ENCODE measurements at regions not wholly inside any gene's neighbourhood (a gene's known extent, or its start where the extent isn't known, plus 50 kb on each side); places are given as distances from the start of the nearest gene placed in this dataset.
A peak's percentile ranks its signal among the peaks of the same experiment; 100 is the strongest.

DNA sequence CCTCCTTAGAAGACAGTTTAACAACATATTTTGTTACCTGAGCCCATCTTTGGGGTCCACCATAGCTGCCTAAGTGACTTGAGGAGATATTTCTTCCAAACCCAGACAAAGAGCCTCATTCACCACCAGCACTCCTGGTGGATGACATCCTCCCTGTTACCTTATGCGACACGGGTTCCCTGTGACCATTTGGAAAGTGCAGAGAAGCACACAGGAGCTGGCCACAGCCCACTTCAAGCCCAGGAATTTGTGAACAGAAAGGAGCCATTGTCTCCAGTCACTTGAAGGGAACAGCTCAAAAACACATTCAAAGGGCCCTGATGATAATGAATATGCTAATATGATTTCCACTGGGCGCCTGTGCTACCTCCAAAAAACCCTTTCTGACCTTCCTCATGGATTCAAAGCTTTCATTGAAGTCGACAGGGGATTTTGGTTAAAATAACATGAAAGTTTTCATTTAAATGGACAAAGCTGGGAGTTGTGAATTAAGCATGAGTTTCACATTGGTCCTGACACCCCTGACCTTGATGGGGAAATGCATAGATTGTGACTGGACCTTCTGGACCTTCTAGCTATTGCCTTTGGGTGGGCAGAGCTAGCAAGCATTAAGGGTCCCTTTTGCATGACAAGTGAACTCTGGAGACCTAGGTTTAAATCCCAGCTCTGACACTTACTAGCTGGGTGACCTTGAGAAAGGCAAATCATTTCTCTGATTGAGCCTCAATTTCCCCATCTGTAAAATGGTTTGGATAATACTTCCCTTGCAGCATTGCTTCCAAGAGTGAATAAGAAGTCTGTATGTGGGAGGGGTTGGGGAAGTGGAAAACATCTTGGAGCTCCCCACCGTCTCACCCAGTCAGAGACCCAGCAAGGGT is 83.3 kb upstream of the SIRPA start (continued):
- TF ChIP-seq, protein P1, sequence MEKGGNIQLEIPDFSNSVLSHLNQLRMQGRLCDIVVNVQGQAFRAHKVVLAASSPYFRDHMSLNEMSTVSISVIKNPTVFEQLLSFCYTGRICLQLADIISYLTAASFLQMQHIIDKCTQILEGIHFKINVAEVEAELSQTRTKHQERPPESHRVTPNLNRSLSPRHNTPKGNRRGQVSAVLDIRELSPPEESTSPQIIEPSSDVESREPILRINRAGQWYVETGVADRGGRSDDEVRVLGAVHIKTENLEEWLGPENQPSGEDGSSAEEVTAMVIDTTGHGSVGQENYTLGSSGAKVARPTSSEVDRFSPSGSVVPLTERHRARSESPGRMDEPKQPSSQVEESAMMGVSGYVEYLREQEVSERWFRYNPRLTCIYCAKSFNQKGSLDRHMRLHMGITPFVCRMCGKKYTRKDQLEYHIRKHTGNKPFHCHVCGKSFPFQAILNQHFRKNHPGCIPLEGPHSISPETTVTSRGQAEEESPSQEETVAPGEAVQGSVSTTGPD (CRISPR knock-in tag; IDR thresholded peaks at IDR 0.05) = no peak
- TF ChIP-seq RARA (CRISPR knock-in tag; IDR thresholded peaks at IDR 0.05) (no peak), ZNF878 (CRISPR knock-in tag; IDR thresholded peaks at IDR 0.05) (no peak), PAX8 (CRISPR knock-in tag; IDR thresholded peaks at IDR 0.05; ENCODE audit: borderline replicate concordance) (no peak), NFKB2 (CRISPR knock-in tag; IDR thresholded peaks at IDR 0.05; ENCODE audit: borderline replicate concordance) (no peak), SALL1 (CRISPR knock-in tag; IDR thresholded peaks at IDR 0.05) (0 out of 2 replicates have a peak, but pooled peaks have one; percentile 16), SP2 (CRISPR knock-in tag; IDR thresholded peaks at IDR 0.05) (no peak), MTF2 (CRISPR knock-in tag; IDR thresholded peaks at IDR 0.05; ENCODE audit: borderline replicate concordance) (no peak), ZFP36L2 (CRISPR knock-in tag; IDR thresholded peaks at IDR 0.05) (no peak), ZNF235 (CRISPR knock-in tag; IDR thresholded peaks at IDR 0.05; ENCODE audit: borderline replicate concordance) (no peak), SIN3A (IDR thresholded peaks at IDR 0.05; ENCODE audit: borderline replicate concordance, low read depth, low read length) (no peak), KMT2B (CRISPR knock-in tag; IDR thresholded peaks at IDR 0.05) (no peak), PHF8 (CRISPR knock-in tag; IDR thresholded peaks at IDR 0.05) (peak; percentile 35; the same call in 1 of the 2 replicates), ZNF496 (CRISPR knock-in tag; IDR thresholded peaks at IDR 0.05; ENCODE audit: insufficient replicate concordance) (no peak), ZNF331 (CRISPR knock-in tag; IDR thresholded peaks at IDR 0.05) (peak; percentile 60; the same call in 1 of the 2 replicates), MYC (CRISPR knock-in tag; IDR thresholded peaks at IDR 0.05; ENCODE audit: borderline replicate concordance) (0 out of 2 replicates have a peak, but pooled peaks have one; percentile 19), ZNF720 (CRISPR knock-in tag; IDR thresholded peaks at IDR 0.05) (peak; percentile 47; the same call in 1 of the 2 replicates)
- TF ChIP-seq, protein P2, sequence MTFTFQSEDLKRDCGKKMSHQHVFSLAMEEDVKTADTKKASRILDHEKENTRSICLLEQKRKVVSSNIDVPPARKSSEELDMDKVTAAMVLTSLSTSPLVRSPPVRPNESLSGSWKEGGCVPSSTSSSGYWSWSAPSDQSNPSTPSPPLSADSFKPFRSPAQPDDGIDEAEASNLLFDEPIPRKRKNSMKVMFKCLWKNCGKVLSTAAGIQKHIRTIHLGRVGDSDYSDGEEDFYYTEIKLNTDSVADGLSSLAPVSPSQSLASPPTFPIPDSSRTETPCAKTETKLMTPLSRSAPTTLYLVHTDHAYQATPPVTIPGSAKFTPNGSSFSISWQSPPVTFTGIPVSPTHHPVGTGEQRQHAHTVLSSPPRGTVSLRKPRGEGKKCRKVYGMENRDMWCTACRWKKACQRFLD (CRISPR knock-in tag; IDR thresholded peaks at IDR 0.05; ENCODE audit: borderline replicate concordance) = no peak
- TF ChIP-seq, protein P3, sequence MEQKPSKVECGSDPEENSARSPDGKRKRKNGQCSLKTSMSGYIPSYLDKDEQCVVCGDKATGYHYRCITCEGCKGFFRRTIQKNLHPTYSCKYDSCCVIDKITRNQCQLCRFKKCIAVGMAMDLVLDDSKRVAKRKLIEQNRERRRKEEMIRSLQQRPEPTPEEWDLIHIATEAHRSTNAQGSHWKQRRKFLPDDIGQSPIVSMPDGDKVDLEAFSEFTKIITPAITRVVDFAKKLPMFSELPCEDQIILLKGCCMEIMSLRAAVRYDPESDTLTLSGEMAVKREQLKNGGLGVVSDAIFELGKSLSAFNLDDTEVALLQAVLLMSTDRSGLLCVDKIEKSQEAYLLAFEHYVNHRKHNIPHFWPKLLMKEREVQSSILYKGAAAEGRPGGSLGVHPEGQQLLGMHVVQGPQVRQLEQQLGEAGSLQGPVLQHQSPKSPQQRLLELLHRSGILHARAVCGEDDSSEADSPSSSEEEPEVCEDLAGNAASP (CRISPR knock-in tag; IDR thresholded peaks at IDR 0.05; ENCODE audit: borderline replicate concordance) = peak; percentile 54; the same call in 1 of the 2 replicates
- TF ChIP-seq, protein P4, sequence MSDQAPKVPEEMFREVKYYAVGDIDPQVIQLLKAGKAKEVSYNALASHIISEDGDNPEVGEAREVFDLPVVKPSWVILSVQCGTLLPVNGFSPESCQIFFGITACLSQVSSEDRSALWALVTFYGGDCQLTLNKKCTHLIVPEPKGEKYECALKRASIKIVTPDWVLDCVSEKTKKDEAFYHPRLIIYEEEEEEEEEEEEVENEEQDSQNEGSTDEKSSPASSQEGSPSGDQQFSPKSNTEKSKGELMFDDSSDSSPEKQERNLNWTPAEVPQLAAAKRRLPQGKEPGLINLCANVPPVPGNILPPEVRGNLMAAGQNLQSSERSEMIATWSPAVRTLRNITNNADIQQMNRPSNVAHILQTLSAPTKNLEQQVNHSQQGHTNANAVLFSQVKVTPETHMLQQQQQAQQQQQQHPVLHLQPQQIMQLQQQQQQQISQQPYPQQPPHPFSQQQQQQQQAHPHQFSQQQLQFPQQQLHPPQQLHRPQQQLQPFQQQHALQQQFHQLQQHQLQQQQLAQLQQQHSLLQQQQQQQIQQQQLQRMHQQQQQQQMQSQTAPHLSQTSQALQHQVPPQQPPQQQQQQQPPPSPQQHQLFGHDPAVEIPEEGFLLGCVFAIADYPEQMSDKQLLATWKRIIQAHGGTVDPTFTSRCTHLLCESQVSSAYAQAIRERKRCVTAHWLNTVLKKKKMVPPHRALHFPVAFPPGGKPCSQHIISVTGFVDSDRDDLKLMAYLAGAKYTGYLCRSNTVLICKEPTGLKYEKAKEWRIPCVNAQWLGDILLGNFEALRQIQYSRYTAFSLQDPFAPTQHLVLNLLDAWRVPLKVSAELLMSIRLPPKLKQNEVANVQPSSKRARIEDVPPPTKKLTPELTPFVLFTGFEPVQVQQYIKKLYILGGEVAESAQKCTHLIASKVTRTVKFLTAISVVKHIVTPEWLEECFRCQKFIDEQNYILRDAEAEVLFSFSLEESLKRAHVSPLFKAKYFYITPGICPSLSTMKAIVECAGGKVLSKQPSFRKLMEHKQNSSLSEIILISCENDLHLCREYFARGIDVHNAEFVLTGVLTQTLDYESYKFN (CRISPR knock-in tag; conservative IDR thresholded peaks at IDR 0.05) = 0 out of 2 replicates have a peak, but pooled peaks have one; percentile 25
- TF ChIP-seq, protein P5, sequence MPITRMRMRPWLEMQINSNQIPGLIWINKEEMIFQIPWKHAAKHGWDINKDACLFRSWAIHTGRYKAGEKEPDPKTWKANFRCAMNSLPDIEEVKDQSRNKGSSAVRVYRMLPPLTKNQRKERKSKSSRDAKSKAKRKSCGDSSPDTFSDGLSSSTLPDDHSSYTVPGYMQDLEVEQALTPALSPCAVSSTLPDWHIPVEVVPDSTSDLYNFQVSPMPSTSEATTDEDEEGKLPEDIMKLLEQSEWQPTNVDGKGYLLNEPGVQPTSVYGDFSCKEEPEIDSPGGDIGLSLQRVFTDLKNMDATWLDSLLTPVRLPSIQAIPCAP (CRISPR knock-in tag; IDR thresholded peaks at IDR 0.05; ENCODE audit: low read depth) = no peak

Measured in HepG2 (cell line).